Peyer's patch (tissue), 4 donors: ENCODE measurements at regions not wholly inside any gene's neighbourhood (a gene's known extent, or its start where the extent isn't known, plus 50 kb on each side); places are given as distances from the start of the nearest gene placed in this dataset.

Source experiments
- POLR2A ChIP-seq, 2 donors: fragments of 450-650 bp; IDR thresholded peaks; one replicate each; pipeline ENCODE4 v1.5.1; 2017; ENCODE audit warnings: antibody characterized with exemption in 2 of 2, mild to moderate bottlenecking in 2 of 2, moderate library complexity in 2 of 2
- TF ChIP-seq, protein P1 (sequence below), 6 experiments: fragments of 450-650 bp in 4 of 6; fragments of 200-600 bp in 2 of 6; sonication (generic) in 1 of 6; IDR thresholded peaks; one replicate each; pipeline ENCODE4 v1.5.1; 2017 to 2019; ENCODE audit warnings: antibody characterized with exemption in 6 of 6, mild to moderate bottlenecking in 3 of 6, moderate library complexity in 1 of 6

GRCh38 chr4:181291615-181292014 is 951.6 kb upstream of the TENM3 start:
- TF ChIP-seq, protein P1, sequence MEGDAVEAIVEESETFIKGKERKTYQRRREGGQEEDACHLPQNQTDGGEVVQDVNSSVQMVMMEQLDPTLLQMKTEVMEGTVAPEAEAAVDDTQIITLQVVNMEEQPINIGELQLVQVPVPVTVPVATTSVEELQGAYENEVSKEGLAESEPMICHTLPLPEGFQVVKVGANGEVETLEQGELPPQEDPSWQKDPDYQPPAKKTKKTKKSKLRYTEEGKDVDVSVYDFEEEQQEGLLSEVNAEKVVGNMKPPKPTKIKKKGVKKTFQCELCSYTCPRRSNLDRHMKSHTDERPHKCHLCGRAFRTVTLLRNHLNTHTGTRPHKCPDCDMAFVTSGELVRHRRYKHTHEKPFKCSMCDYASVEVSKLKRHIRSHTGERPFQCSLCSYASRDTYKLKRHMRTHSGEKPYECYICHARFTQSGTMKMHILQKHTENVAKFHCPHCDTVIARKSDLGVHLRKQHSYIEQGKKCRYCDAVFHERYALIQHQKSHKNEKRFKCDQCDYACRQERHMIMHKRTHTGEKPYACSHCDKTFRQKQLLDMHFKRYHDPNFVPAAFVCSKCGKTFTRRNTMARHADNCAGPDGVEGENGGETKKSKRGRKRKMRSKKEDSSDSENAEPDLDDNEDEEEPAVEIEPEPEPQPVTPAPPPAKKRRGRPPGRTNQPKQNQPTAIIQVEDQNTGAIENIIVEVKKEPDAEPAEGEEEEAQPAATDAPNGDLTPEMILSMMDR (IDR thresholded peaks at IDR 0.05) = no peak
- no peak for TF ChIP-seq POLR2A (IDR thresholded peaks at IDR 0.05)
